ENCODE measurements at regions not wholly inside any gene's neighbourhood (a gene's known extent, or its start where the extent isn't known, plus 50 kb on each side); places are given as distances from the start of the nearest gene placed in this dataset.

DNA sequence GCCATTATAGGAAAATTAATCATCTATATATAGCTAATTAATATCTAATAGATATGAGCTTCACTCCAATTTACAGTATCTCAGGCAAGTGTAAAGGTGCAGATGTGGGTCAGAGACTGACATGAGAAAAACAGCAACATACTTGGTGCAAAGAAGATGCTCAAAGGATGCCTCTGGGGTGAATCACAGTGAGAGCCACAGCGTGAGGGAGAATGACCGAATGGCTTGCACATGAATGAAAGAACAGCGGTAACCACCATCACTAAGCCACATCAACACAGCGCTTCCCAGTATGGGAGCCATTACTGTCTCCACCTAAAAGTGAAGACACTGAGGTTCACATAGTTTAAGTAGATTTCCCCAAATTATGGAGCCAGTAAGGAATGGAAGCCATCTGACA is 423.4 kb upstream of the ID2 start (continued):
- TF ChIP-seq, protein P1, sequence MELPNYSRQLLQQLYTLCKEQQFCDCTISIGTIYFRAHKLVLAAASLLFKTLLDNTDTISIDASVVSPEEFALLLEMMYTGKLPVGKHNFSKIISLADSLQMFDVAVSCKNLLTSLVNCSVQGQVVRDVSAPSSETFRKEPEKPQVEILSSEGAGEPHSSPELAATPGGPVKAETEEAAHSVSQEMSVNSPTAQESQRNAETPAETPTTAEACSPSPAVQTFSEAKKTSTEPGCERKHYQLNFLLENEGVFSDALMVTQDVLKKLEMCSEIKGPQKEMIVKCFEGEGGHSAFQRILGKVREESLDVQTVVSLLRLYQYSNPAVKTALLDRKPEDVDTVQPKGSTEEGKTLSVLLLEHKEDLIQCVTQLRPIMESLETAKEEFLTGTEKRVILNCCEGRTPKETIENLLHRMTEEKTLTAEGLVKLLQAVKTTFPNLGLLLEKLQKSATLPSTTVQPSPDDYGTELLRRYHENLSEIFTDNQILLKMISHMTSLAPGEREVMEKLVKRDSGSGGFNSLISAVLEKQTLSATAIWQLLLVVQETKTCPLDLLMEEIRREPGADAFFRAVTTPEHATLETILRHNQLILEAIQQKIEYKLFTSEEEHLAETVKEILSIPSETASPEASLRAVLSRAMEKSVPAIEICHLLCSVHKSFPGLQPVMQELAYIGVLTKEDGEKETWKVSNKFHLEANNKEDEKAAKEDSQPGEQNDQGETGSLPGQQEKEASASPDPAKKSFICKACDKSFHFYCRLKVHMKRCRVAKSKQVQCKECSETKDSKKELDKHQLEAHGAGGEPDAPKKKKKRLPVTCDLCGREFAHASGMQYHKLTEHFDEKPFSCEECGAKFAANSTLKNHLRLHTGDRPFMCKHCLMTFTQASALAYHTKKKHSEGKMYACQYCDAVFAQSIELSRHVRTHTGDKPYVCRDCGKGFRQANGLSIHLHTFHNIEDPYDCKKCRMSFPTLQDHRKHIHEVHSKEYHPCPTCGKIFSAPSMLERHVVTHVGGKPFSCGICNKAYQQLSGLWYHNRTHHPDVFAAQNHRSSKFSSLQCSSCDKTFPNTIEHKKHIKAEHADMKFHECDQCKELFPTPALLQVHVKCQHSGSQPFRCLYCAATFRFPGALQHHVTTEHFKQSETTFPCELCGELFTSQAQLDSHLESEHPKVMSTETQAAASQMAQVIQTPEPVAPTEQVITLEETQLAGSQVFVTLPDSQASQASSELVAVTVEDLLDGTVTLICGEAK (IDR thresholded peaks at IDR 0.05), result no peak
- TF ChIP-seq, protein P1 (CRISPR knock-in tag; IDR thresholded peaks at IDR 0.05), result no peak
- TF ChIP-seq JUN (IDR thresholded peaks at IDR 0.05; ENCODE audit: borderline replicate concordance, low read depth, low read length) (no peak), JUN (CRISPR knock-in tag; IDR thresholded peaks at IDR 0.05; ENCODE audit: borderline replicate concordance) (no peak), C11orf30 (IDR thresholded peaks at IDR 0.05; ENCODE audit: low read depth) (no peak), XRCC3 (IDR thresholded peaks at IDR 0.05) (no peak), EHMT2 (IDR thresholded peaks at IDR 0.05) (no peak), JUND (IDR thresholded peaks at IDR 0.05; ENCODE audit: borderline replicate concordance, low read depth, low read length) (no peak), JUND (tag; IDR thresholded peaks at IDR 0.05; ENCODE audit: borderline replicate concordance, low read depth, low read length) (no peak), BCL6 (CRISPR knock-in tag; IDR thresholded peaks at IDR 0.05) (no peak), ARHGAP35 (IDR thresholded peaks at IDR 0.05; ENCODE audit: partially characterized antibody) (no peak)

Measured in K562 (cell line).